Activated CD8-positive, alpha-beta memory T cell treated with anti-CD3 and anti-CD28 coated beads, Interleukin-2, amount 50 U/mL, for 1 hour (primary cell): ENCODE measurements at regions not wholly inside any gene's neighbourhood (a gene's known extent, or its start where the extent isn't known, plus 50 kb on each side); places are given as distances from the start of the nearest gene placed in this dataset.
"Not testable (repeated sequence)": the region's sequence is repeated elsewhere in the genome, so short reads cannot be mapped to it uniquely, and the experiment has no call there.

Experiments
- DNase-seq: peaks from one replicate; pipeline ENCODE4 v3.0.0-alpha.2; 2020; ENCODE audit errors: extremely low read depth

- peak; percentile 21 for DNase-seq
Observed at GRCh38 chr2:113551637-113552318, 53.3 kb downstream of the FOXD4L1 start.

DNA sequence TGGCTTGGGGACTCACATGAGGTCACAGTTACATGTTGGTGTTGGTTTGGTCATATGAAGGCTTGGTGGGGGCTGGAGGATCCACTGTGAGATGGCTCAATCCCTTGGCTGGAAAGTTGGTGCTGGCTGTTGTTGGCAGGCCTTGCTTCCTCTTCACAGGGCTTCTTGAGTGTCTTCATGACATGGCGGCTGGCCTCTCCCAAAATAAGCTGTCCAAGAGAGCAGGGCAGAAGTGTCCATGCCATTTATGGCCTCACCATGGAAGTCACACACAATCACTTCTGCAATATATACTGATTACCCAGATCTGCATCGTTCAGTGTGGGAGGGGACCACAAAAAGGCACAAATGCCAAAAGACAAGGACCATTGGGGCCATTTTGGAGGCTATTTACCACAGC, 61.4 kb downstream of the FOXD4L1 start:
- DNase-seq: not testable (repeated sequence)

GRCh38 chr2:113562662-113563061, 64.2 kb downstream of the FOXD4L1 start:
- DNase-seq: not testable (repeated sequence)

GRCh38 chr2:113566674-113567480, 60.2 kb upstream of the RABL2A start:
- not testable (repeated sequence) for DNase-seq

GRCh38 chr2:113567481-113567849, 59.6 kb upstream of the RABL2A start:
- DNase-seq: not testable (repeated sequence)

GRCh38 chr2:113568231-113568630, 58.8 kb upstream of the RABL2A start:
- not testable (repeated sequence) for DNase-seq

DNA sequence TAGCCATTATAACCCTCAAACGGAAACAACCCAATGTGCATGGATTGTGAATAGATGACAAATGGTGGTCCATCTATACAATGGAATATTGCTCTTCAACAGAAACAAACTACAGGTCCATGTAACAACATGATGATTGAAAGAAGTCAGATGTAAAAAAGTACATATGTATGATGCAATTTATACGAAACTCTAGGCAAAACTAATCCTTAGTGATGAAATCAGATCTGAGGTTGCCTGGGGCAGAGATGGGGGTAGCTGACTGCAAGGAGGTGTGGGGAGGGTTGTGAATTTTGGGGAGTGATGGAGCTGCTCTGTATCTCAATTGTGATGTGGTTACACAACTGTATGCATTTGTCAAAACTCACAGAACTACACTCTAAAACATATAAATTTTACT, 57.0 kb upstream of the RABL2A start:
- DNase-seq: not testable (repeated sequence)

- DNase-seq: not testable (repeated sequence)
Observed at GRCh38 chr2:113570509-113571009, 56.5 kb upstream of the RABL2A start.

GRCh38 chr2:113571482-113572068, 55.5 kb upstream of the RABL2A start:
- DNase-seq: not testable (repeated sequence)

DNA sequence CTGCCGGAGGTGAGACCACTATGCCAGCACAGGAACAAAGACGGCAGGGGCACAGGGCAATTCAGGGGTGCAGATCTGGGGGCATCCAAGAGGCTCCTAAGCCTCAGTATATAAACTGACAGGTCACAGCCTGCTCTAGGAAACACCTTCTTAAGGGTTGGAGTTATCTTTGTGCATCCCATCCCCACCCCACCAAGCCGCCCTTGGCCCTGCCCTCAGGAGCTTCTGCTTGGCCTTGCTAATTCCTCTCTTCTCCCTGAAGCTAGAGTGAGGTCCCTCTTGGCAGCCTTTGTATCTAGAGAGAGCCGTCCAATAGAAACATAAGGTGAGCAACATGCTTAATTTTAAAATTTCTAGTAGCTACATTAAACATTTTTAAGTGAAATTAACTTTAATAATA, 51.3 kb upstream of the RABL2A start:
- not testable (repeated sequence) for DNase-seq

DNA sequence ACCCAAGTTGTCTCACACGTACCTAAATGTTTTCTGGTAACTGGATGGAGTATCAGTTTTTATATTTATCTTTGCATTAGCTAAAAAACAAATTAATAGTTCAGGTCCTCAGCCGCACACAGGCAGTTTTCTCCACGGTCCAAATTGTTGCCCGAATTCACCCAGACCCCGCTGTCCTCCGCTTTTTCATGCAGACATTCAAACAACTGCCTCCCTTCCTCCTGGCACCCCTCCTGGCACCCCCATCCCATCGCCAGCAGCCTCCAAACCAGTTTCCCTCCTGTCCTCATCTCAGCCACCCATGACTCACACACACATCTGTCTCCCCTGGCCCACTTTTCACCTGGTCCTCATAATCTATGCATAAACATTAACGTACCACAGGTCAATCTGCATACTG, 50.7 kb upstream of the RABL2A start:
- not testable (repeated sequence) for DNase-seq
